Dendritic cell treated with granulocyte-macrophage colony-stimulating factor and Interleukin-4, amounts not matched to agents 40 ng/mL and 50 ng/mL, for 4 days (primary cell): ENCODE measurements at regions not wholly inside any gene's neighbourhood (a gene's known extent, or its start where the extent isn't known, plus 50 kb on each side); places are given as distances from the start of the nearest gene placed in this dataset.

ENCODE experiments used
- H3K27ac Mint-ChIP-seq: one replicate; pipeline ENCODE4 v1.8.0; 2022; ENCODE audit warnings: mild to moderate bottlenecking, mixed read lengths
- H3K27me3 Mint-ChIP-seq: one replicate; pipeline ENCODE4 v1.8.0; 2022; ENCODE audit warnings: mild to moderate bottlenecking, mixed read lengths
- H3K36me3 Mint-ChIP-seq: one replicate; pipeline ENCODE4 v1.8.0; 2022; ENCODE audit warnings: low read depth, mixed read lengths
- H3K4me1 Mint-ChIP-seq: one replicate; pipeline ENCODE4 v1.8.0; 2022; ENCODE audit warnings: low read depth, mixed read lengths
- H3K4me3 Mint-ChIP-seq: one replicate; pipeline ENCODE4 v1.8.0; 2022; ENCODE audit warnings: mild to moderate bottlenecking, moderate library complexity, mixed read lengths
- H3K9me3 Mint-ChIP-seq: one replicate; pipeline ENCODE4 v1.8.0; 2022; ENCODE audit warnings: mixed read lengths
- intact Hi-C: fragments of 100-400 bp; cut with micrococcal nuclease; formaldehyde crosslinking; loops from one replicate; pipeline ENCODE4 v1.15.0; 2022

DNA sequence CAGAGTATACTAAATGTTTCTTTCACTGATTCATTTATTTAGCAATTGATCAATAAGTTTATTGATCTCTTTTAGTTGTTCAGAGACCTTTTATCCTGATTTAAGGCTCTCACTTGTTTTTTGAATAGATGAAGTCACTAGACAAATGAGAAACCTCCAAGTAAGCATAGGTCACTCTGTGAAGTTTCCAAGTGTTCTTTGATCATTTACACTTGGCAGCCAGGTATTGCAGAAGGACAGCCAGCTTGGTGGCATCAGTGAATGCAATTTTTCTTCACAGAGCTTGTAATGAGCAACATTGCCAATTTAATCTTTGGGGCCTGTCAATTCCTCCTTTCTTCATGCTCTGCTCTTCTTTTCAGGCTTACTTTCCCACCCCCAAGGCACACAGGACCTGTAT lies 413.0 kb downstream of the OMA1 start:
- no peak overlapping the region for H3K4me3 Mint-ChIP-seq
- intact Hi-C loops, result no loop called here
- H3K27me3 Mint-ChIP-seq, result no peaks in the 10 kb centered on the region
- H3K9me3 Mint-ChIP-seq, result peaks cover 37% of the 10 kb centered on the region
- no peak overlapping the region for H3K27ac Mint-ChIP-seq
- no peaks in the 10 kb centered on the region for H3K4me1 Mint-ChIP-seq
- H3K36me3 Mint-ChIP-seq, result no peaks in the 10 kb centered on the region

DNA sequence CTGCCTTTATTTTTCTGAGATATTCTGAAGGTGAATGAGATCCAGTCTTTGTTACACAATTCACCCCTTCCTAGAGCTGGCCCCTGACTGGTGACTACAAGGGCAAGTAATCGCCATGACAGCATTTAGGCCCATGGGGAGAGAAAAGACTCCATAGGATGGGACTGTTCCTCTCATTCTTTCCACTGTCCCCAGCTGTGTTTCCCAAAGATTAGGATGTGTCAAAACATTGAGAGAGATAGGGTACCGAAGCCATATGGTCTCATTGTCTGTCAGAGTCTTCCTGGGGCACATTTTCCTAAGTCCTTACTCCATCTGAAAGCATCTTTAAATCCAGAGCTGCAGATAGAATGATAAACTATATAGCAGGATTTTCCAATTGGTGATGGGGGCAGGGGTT lies 423.5 kb downstream of the OMA1 start:
- no peak overlapping the region for H3K27ac Mint-ChIP-seq
- H3K36me3 Mint-ChIP-seq, result no peaks in the 10 kb centered on the region
- intact Hi-C loops, result no loop called here

DNA sequence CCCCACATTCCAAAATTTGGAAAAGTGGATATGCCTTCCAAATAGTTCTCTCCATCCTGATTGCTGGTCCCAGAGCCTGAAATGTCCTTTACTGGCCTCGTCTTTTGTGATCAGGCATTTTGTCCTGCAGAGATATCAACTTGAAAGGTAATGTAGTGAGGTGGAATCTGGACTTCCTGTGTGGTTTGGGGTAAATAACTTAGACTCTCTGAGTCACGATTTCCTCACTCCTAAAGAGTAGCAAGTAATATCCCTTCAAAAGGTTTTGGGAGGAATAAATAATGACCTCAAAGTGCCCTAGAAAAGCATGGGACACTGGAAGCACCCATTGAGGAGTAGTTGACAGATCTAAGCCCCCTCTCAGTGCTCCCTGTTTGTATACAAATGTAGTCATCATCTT lies 426.6 kb downstream of the OMA1 start:
- no peak overlapping the region for H3K4me3 Mint-ChIP-seq
- no peaks in the 10 kb centered on the region for H3K4me1 Mint-ChIP-seq
- H3K27ac Mint-ChIP-seq, result no peak overlapping the region
- no peaks in the 10 kb centered on the region for H3K36me3 Mint-ChIP-seq
- H3K27me3 Mint-ChIP-seq, result no peaks in the 10 kb centered on the region
- peaks cover under 1% of the 10 kb centered on the region for H3K9me3 Mint-ChIP-seq
- intact Hi-C loops, result no loop called here

More for the DNA sequence above, 423.5 kb downstream of the OMA1 start:
- H3K4me1 Mint-ChIP-seq, result no peaks in the 10 kb centered on the region
- no peaks in the 10 kb centered on the region for H3K27me3 Mint-ChIP-seq
- H3K4me3 Mint-ChIP-seq, result no peak overlapping the region
- no peaks in the 10 kb centered on the region for H3K9me3 Mint-ChIP-seq

GRCh38 chr1:58116284-58116683 lies 430.2 kb downstream of the OMA1 start:
- Mint-ChIP-seq H3K36me3 (no peaks in the 10 kb centered on the region), H3K27me3 (no peaks in the 10 kb centered on the region), H3K9me3 (peaks cover 9% of the 10 kb centered on the region), H3K4me1 (no peaks in the 10 kb centered on the region), H3K27ac (no peak overlapping the region), H3K4me3 (no peak overlapping the region)
- intact Hi-C loops, result no loop called here

DNA sequence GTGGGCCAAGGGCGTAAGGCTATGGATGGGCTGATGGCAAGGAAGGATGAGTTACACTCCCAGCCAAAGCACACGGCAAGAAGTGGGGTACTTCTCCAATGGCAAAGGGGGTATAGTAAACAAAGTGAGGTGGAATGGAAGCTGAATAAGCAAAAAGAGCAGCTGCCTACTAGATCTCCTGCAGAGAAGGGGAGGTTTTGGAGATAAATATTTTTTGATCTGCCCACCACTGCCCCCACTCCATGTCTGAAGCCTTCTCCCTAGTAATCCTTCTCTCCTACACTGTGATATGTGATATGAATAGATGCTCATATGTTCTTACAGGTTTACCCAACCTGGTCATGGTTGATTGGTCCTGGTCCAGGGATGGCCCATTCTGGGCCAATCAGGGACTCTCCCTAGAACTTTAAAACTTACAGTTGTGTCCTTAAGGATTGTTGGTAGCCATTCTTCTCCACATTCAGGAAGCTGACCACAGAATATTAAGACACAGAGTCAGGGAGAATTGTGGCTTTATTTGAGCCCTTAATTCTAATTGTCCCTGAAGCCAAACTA lies 436.8 kb downstream of the OMA1 start:
- H3K4me3 Mint-ChIP-seq, result no peak overlapping the region
- no peaks in the 10 kb centered on the region for H3K4me1 Mint-ChIP-seq
- peaks cover 5% of the 10 kb centered on the region for H3K9me3 Mint-ChIP-seq
- no peaks in the 10 kb centered on the region for H3K27me3 Mint-ChIP-seq
- H3K27ac Mint-ChIP-seq, result no peak overlapping the region
- intact Hi-C loops, result no loop called here
- no peaks in the 10 kb centered on the region for H3K36me3 Mint-ChIP-seq

GRCh38 chr1:58108783-58109182 lies 437.7 kb downstream of the OMA1 start:
- H3K27ac Mint-ChIP-seq, result no peak overlapping the region
- no peaks in the 10 kb centered on the region for H3K9me3 Mint-ChIP-seq
- no peak overlapping the region for H3K4me3 Mint-ChIP-seq
- no peaks in the 10 kb centered on the region for H3K36me3 Mint-ChIP-seq
- no peaks in the 10 kb centered on the region for H3K27me3 Mint-ChIP-seq
- intact Hi-C loops, result no loop called here
- H3K4me1 Mint-ChIP-seq, result no peaks in the 10 kb centered on the region

GRCh38 chr1:58107943-58108342 lies 438.6 kb downstream of the OMA1 start:
- Mint-ChIP-seq H3K9me3 (no peaks in the 10 kb centered on the region), H3K27ac (no peak overlapping the region), H3K36me3 (no peaks in the 10 kb centered on the region), H3K4me1 (no peaks in the 10 kb centered on the region), H3K4me3 (no peak overlapping the region), H3K27me3 (no peaks in the 10 kb centered on the region)
- intact Hi-C loops, result no loop called here

GRCh38 chr1:58104960-58105359 lies 441.6 kb downstream of the OMA1 start:
- Mint-ChIP-seq H3K27me3 (no peaks in the 10 kb centered on the region), H3K9me3 (no peaks in the 10 kb centered on the region), H3K27ac (no peak overlapping the region), H3K4me1 (no peaks in the 10 kb centered on the region), H3K4me3 (no peak overlapping the region), H3K36me3 (no peaks in the 10 kb centered on the region)
- intact Hi-C loops, result no loop called here

- intact Hi-C loops, result no loop called here
- H3K9me3 Mint-ChIP-seq, result no peaks in the 10 kb centered on the region
These were observed 449.8 kb downstream of the OMA1 start for GRCh38 chr1:58096714-58097113.

GRCh38 chr1:58095183-58095582 lies 451.3 kb downstream of the OMA1 start:
- H3K27me3 Mint-ChIP-seq, result no peaks in the 10 kb centered on the region

More at GRCh38 chr1:58096714-58097113, 449.8 kb downstream of the OMA1 start:
- Mint-ChIP-seq H3K27me3 (no peaks in the 10 kb centered on the region), H3K4me1 (no peaks in the 10 kb centered on the region), H3K27ac (no peak overlapping the region), H3K36me3 (no peaks in the 10 kb centered on the region), H3K4me3 (no peak overlapping the region)

DNA sequence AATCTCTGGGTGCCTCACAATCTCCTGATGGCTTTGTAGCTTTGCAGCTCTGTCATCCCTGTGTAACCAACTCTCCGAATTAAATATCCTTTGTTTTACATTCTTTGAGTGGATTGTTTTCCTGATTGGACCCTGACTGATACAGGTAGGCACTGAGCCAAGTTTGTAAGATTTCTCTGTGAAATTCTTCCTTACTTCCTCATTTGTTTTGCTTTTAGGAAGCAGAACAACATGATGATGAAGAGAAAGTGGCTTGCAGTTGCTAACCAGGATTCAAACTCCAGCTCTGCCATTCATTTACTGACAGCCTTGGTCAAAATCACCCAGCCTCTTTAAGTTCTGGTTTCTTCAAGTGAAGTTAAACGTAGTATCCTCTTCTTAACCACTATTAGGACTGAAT lies 452.3 kb downstream of the OMA1 start:
- Mint-ChIP-seq H3K27me3 (no peaks in the 10 kb centered on the region), H3K4me1 (no peaks in the 10 kb centered on the region), H3K9me3 (no peaks in the 10 kb centered on the region), H3K27ac (no peak overlapping the region), H3K36me3 (no peaks in the 10 kb centered on the region), H3K4me3 (no peak overlapping the region)
- intact Hi-C loops, result no loop called here

More at GRCh38 chr1:58095183-58095582, 451.3 kb downstream of the OMA1 start:
- H3K4me3 Mint-ChIP-seq, result no peak overlapping the region
- H3K4me1 Mint-ChIP-seq, result no peaks in the 10 kb centered on the region
- intact Hi-C loops, result no loop called here
- no peaks in the 10 kb centered on the region for H3K9me3 Mint-ChIP-seq
- no peak overlapping the region for H3K27ac Mint-ChIP-seq
- no peaks in the 10 kb centered on the region for H3K36me3 Mint-ChIP-seq

- no peaks in the 10 kb centered on the region for H3K4me1 Mint-ChIP-seq
- no peaks in the 10 kb centered on the region for H3K9me3 Mint-ChIP-seq
- no peaks in the 10 kb centered on the region for H3K27me3 Mint-ChIP-seq
- H3K36me3 Mint-ChIP-seq, result no peaks in the 10 kb centered on the region
- H3K27ac Mint-ChIP-seq, result no peak overlapping the region
- intact Hi-C loops, result no loop called here
- H3K4me3 Mint-ChIP-seq, result no peak overlapping the region
These were observed 455.9 kb downstream of the OMA1 start for GRCh38 chr1:58090640-58091039.

DNA sequence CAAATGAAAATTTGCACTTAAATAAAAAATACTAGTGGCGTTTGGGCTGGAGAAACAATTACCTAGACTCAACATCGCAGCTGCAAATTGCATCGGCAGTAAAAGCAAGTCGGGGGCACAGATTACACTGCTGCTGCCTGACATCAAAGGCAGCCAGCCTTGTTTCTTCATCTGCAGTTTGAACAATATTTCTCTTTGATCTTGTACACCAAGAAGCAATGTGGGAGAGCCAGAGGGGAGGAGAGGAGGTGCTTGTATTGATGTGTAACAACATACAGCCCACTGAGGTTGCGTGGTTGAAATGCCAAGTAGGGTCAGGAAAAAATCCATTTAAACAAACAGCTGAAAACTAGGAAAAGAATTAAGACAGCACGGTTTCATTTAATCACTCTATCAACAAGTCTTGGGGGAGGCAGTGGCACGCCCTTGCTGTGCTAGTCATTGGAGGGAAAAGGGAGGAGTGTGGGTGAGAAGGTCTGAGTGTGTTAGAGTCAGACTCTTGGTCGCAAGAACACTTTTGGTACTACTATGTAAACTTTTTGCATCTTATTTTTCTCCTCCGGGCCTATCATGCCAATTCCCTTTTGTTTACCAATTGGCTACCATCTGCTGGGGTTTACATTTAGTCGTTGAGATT lies 456.5 kb downstream of the OMA1 start:
- no peaks in the 10 kb centered on the region for H3K36me3 Mint-ChIP-seq
- intact Hi-C loops, result no loop called here
- no peaks in the 10 kb centered on the region for H3K4me1 Mint-ChIP-seq
- H3K4me3 Mint-ChIP-seq, result no peak overlapping the region
- H3K27ac Mint-ChIP-seq, result no peak overlapping the region
- no peaks in the 10 kb centered on the region for H3K27me3 Mint-ChIP-seq
- no peaks in the 10 kb centered on the region for H3K9me3 Mint-ChIP-seq

DNA sequence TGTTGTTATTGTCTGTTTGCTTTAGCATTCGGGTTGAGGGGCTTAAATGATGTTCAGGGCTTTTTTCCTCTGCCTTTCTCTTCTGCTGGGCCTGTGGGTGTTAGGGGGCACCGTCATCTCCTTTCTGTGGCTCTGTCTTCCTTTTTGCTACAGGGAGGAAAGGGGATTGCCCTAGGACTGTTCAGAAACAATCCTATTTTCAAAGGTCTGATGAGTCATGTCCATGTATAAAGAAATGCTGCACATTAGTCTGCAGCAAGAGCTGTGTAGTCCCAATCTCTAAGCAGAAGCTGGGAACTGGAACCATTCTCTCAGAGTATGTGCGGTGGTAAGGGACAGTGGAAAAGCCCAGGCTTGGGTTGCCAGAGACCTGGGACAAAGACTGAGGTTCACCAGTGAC lies 462.3 kb downstream of the OMA1 start:
- H3K36me3 Mint-ChIP-seq, result no peaks in the 10 kb centered on the region
- no peaks in the 10 kb centered on the region for H3K27me3 Mint-ChIP-seq
- no peaks in the 10 kb centered on the region for H3K4me1 Mint-ChIP-seq
- intact Hi-C loops, result no loop called here
- H3K9me3 Mint-ChIP-seq, result no peaks in the 10 kb centered on the region
- H3K4me3 Mint-ChIP-seq, result no peak overlapping the region
- H3K27ac Mint-ChIP-seq, result no peak overlapping the region

- H3K9me3 Mint-ChIP-seq, result no peaks in the 10 kb centered on the region
- H3K27me3 Mint-ChIP-seq, result no peaks in the 10 kb centered on the region
- H3K4me1 Mint-ChIP-seq, result no peaks in the 10 kb centered on the region
- H3K36me3 Mint-ChIP-seq, result no peaks in the 10 kb centered on the region
- no peak overlapping the region for H3K27ac Mint-ChIP-seq
- intact Hi-C loops, result no loop called here
- no peak overlapping the region for H3K4me3 Mint-ChIP-seq
These were observed 463.9 kb downstream of the OMA1 start for GRCh38 chr1:58082596-58082995.
